Fibroblast of mammary gland (primary cell): ENCODE measurements at regions not wholly inside any gene's neighbourhood (a gene's known extent, or its start where the extent isn't known, plus 50 kb on each side); places are given as distances from the start of the nearest gene placed in this dataset.

Experiments used
- DNase-seq: peaks from one replicate; pipeline ENCODE4 v3.0.0-alpha.2; 2010; ENCODE audit warnings: low read depth
- H3K4me3 ChIP-seq: 2 replicates; pipeline ENCODE4 v1.5.1; 2011; ENCODE audit warnings: low read depth, mild to moderate bottlenecking, low read length, moderate library complexity; ENCODE audit not compliant: control insufficient read depth
- CTCF ChIP-seq: conservative IDR thresholded peaks from 2 replicates; pipeline ENCODE4 v1.5.1; 2011; ENCODE audit warnings: low read depth, low read length, inconsistent platforms; ENCODE audit not compliant: control insufficient read depth, insufficient read depth

GRCh38 chr5:29697278-29697677 is 1496.2 kb upstream of the CDH6 start:
- no peak for TF ChIP-seq CTCF
- no peak overlapping the region for H3K4me3 ChIP-seq
- DNase-seq, result no peak

GRCh38 chr5:29672678-29673077 is 1520.8 kb upstream of the CDH6 start:
- DNase-seq, result no peak
- no peak for TF ChIP-seq CTCF

GRCh38 chr5:29662876-29663275 is 1530.6 kb upstream of the CDH6 start:
- no peak overlapping the region for H3K4me3 ChIP-seq
- DNase-seq, result no peak
- no peak for TF ChIP-seq CTCF

More at GRCh38 chr5:29672678-29673077, 1520.8 kb upstream of the CDH6 start:
- no peak overlapping the region for H3K4me3 ChIP-seq

GRCh38 chr5:29654954-29655353 is 1538.5 kb upstream of the CDH6 start:
- no peak for TF ChIP-seq CTCF
- H3K4me3 ChIP-seq, result no peak overlapping the region
- no peak for DNase-seq

- no peak for DNase-seq
- no peak for TF ChIP-seq CTCF
- no peak overlapping the region for H3K4me3 ChIP-seq
Measured at GRCh38 chr5:29649321-29649720, 1544.2 kb upstream of the CDH6 start.

GRCh38 chr5:29642601-29643000 is 1550.9 kb upstream of the CDH6 start:
- no peak for TF ChIP-seq CTCF
- H3K4me3 ChIP-seq, result no peak overlapping the region
- no peak for DNase-seq

- TF ChIP-seq CTCF, result no peak
- H3K4me3 ChIP-seq, result no peak overlapping the region
- DNase-seq, result no peak
Measured at GRCh38 chr5:29614206-29614605, 1579.3 kb upstream of the CDH6 start.
